OCI-LY1 (cell line): ENCODE measurements at regions not wholly inside any gene's neighbourhood (a gene's known extent, or its start where the extent isn't known, plus 50 kb on each side); places are given as distances from the start of the nearest gene placed in this dataset.

Experiments
- H2AFZ ChIP-seq: fragments of 200-600 bp; sonication (generic), shearing (Covaris generic); 2 replicates; pipeline ENCODE4 v1.6.0; 2014; ENCODE audit warnings: antibody characterized with exemption, mild to moderate bottlenecking, low read length
- H3F3A ChIP-seq: fragments of 200-600 bp; sonication (generic), shearing (Covaris generic); 2 replicates; pipeline ENCODE4 v1.6.0; 2014; ENCODE audit warnings: mild to moderate bottlenecking, antibody characterized with exemption, low read length, moderate library complexity; ENCODE audit not compliant: insufficient read depth
- H3K27ac ChIP-seq: fragments of 200-600 bp; sonication (generic); 2 replicates; pipeline ENCODE4 v1.5.1; 2014; ENCODE audit warnings: low read length, mixed run types, mild to moderate bottlenecking, low read depth; ENCODE audit not compliant: poor library complexity, severe bottlenecking
- H3K27me3 ChIP-seq: fragments of 200-600 bp; sonication (generic); 2 replicates; pipeline ENCODE4 v1.6.0; 2014; ENCODE audit warnings: antibody characterized with exemption, mild to moderate bottlenecking, low read length, moderate library complexity; ENCODE audit not compliant: insufficient read depth
- H3K36me3 ChIP-seq: fragments of 200-600 bp; sonication (generic); 2 replicates; pipeline ENCODE4 v1.6.1; 2014; ENCODE audit warnings: mild to moderate bottlenecking, antibody characterized with exemption, low read length, moderate library complexity, mixed read lengths; ENCODE audit not compliant: insufficient read depth
- H3K4me1 ChIP-seq: fragments of 200-600 bp; sonication (generic); 2 replicates; pipeline ENCODE4 v1.5.1; 2014; ENCODE audit warnings: mild to moderate bottlenecking, low read length, moderate library complexity; ENCODE audit not compliant: insufficient read depth, severe bottlenecking
- H3K4me2 ChIP-seq: fragments of 200-600 bp; sonication (generic), shearing (Covaris generic); 2 replicates; pipeline ENCODE4 v1.6.1; 2014; ENCODE audit warnings: low read length
- H3K4me3 ChIP-seq: fragments of 200-600 bp; sonication (generic); 2 replicates; pipeline ENCODE4 v1.5.1; 2014; ENCODE audit warnings: low read length, low read depth, mild to moderate bottlenecking, mixed read lengths; ENCODE audit not compliant: poor library complexity, severe bottlenecking
- H3K79me2 ChIP-seq: fragments of 200-600 bp; shearing (Covaris generic); 2 replicates; pipeline ENCODE4 v1.6.1; 2016; ENCODE audit warnings: mixed run types, low read length, mixed read lengths; ENCODE audit not compliant: insufficient read depth
- H3K9ac ChIP-seq: fragments of 200-600 bp; sonication (generic), shearing (Covaris generic); 2 replicates; pipeline ENCODE4 v1.6.1; 2014; ENCODE audit warnings: mild to moderate bottlenecking, low read length, mixed read lengths
- H3K9me2 ChIP-seq: fragments of 200-600 bp; sonication (generic), shearing (Covaris generic); 2 replicates; pipeline ENCODE4 v1.6.1; 2014; ENCODE audit warnings: low read depth, mild to moderate bottlenecking, low read length, mixed read lengths
- H3K9me3 ChIP-seq: fragments of 200-600 bp; shearing (Covaris generic); 2 replicates; pipeline ENCODE4 v1.6.1; 2014; ENCODE audit warnings: low read length, mixed read lengths
- H4K20me1 ChIP-seq: fragments of 200-600 bp; sonication (generic), shearing (Covaris generic); 2 replicates; pipeline ENCODE4 v1.6.0; 2016; ENCODE audit warnings: mild to moderate bottlenecking, low read length; ENCODE audit not compliant: insufficient read depth
- EZH2 ChIP-seq: fragments of 200-600 bp; sonication (generic), shearing (Covaris generic); IDR thresholded peaks from 2 replicates; pipeline ENCODE4 v1.8.0; 2017; ENCODE audit warnings: borderline replicate concordance, mixed run types, mild to moderate bottlenecking, antibody characterized with exemption, low read length, moderate library complexity, mixed read lengths
- TF ChIP-seq, protein P1 (sequence below): fragments of 200-600 bp; sonication (generic), shearing (Covaris generic); IDR thresholded peaks from 2 replicates; pipeline ENCODE4 v1.5.1; 2017; ENCODE audit warnings: mild to moderate bottlenecking, antibody characterized with exemption, low read length, moderate library complexity, mixed read lengths

DNA sequence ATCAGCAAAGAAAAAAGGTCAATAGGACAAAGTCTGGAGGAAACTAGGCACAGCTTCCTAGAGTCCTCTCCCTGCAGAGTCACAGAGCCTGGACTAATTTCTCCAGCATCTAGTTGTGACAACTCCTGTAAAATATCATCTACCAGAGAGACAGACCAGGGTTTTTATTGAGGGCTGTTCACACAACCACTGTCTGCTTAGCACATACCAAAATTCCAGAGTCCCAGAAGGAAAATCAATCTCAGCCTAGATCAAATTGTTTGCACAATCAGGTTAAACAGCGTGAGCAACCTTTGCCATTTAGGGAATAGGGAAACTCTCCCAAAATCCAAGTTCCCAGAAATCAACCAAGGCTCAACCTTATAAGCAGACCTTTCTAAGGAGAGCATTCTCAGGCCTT lies 190.3 kb downstream of the SYK start:
- no peak overlapping the region for H3K4me2 ChIP-seq
- H3K9me3 ChIP-seq = no peaks in the 10 kb centered on the region
- no peak overlapping the region for H3K27ac ChIP-seq
- no peaks in the 10 kb centered on the region for H3K36me3 ChIP-seq
- no peaks in the 10 kb centered on the region for H3K27me3 ChIP-seq
- H4K20me1 ChIP-seq = no peaks in the 10 kb centered on the region
- H2AFZ ChIP-seq = no peak overlapping the region
- no peak overlapping the region for H3K9ac ChIP-seq
- no peak for TF ChIP-seq EZH2
- TF ChIP-seq, protein P1, sequence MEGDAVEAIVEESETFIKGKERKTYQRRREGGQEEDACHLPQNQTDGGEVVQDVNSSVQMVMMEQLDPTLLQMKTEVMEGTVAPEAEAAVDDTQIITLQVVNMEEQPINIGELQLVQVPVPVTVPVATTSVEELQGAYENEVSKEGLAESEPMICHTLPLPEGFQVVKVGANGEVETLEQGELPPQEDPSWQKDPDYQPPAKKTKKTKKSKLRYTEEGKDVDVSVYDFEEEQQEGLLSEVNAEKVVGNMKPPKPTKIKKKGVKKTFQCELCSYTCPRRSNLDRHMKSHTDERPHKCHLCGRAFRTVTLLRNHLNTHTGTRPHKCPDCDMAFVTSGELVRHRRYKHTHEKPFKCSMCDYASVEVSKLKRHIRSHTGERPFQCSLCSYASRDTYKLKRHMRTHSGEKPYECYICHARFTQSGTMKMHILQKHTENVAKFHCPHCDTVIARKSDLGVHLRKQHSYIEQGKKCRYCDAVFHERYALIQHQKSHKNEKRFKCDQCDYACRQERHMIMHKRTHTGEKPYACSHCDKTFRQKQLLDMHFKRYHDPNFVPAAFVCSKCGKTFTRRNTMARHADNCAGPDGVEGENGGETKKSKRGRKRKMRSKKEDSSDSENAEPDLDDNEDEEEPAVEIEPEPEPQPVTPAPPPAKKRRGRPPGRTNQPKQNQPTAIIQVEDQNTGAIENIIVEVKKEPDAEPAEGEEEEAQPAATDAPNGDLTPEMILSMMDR = no peak
- H3K4me3 ChIP-seq = no peak overlapping the region
- no peaks in the 10 kb centered on the region for H3K9me2 ChIP-seq
- no peaks in the 10 kb centered on the region for H3K4me1 ChIP-seq
- H3K79me2 ChIP-seq = no peaks in the 10 kb centered on the region
- no peaks in the 10 kb centered on the region for H3F3A ChIP-seq

DNA sequence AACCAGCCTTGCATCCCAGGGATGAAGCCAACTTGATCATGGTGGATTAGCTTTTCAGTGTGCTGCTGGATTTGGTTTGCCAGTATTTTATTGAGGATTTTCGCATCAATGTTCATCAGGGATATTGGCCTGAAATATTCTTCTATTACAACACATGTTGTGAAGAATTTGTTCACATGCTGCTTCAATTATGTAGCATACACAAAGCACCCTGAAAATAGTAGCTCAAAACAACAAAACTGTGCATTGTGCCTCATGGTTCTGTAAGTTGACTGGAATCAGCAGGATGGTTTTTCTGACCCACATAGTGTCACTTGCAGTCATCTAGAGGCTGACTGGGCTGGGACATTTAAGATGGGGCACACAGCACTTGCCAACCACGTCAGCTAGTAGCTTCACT lies 193.9 kb downstream of the SYK start:
- Histone ChIP-seq H3K27ac (no peak overlapping the region), H3K9me3 (no peaks in the 10 kb centered on the region), H3K4me1 (no peaks in the 10 kb centered on the region), H3K9me2 (no peaks in the 10 kb centered on the region), H3K4me3 (no peak overlapping the region), H3K9ac (no peak overlapping the region), H3K79me2 (no peaks in the 10 kb centered on the region), H3F3A (no peaks in the 10 kb centered on the region), H4K20me1 (no peaks in the 10 kb centered on the region), H3K27me3 (no peaks in the 10 kb centered on the region), H2AFZ (no peak overlapping the region), H3K4me2 (no peak overlapping the region), H3K36me3 (no peaks in the 10 kb centered on the region)
- TF ChIP-seq, protein P1 = no peak
- TF ChIP-seq EZH2 = no peak

DNA sequence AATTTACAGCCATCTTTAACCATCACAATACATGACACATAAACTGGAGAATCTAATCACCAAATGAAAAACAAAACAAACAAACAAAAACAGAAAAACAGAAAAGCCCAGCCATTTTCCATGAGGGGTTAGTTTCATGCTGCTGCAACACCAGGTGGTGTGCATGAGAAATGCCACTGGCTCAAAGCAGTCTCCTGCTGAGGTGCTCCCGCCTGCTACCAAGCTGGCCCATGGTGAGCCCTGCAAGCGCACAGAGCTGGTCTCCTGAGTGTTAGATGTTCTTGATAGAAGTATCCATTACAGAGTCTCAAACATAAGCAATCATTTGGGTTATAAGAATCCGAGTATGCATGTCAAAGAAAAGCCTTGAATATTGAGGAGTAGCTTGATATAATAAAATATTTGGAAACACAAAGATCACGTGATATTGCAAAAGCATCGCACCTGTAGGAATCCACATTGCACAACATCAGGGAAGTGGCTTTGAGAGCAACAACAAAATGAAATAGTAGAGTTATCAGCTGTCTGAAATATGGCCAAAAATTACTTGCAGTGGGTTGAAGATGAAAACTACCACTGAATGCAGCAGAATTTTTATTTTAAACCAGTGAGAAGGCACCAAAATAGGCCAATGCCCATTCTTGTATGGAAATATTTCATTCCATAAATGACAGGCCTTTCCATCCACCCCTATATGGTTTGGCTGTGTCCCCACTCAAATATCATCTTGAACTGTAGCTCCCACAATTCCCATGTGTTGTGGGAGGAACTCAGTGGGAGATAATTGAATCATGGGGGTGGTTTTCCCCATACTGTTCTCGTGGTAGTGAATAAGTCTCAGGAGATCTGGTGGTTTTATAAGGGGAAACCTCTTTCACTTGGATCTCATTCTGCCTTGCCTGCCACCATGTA lies 194.8 kb downstream of the SYK start:
- H3K9ac ChIP-seq = no peak overlapping the region
- no peaks in the 10 kb centered on the region for H3K9me3 ChIP-seq
- H3K9me2 ChIP-seq = no peaks in the 10 kb centered on the region
- H3K79me2 ChIP-seq = no peaks in the 10 kb centered on the region
- no peaks in the 10 kb centered on the region for H3K4me1 ChIP-seq
- H3K4me2 ChIP-seq = no peak overlapping the region
- no peak overlapping the region for H3K4me3 ChIP-seq
- H4K20me1 ChIP-seq = no peaks in the 10 kb centered on the region
- no peaks in the 10 kb centered on the region for H3K36me3 ChIP-seq
- TF ChIP-seq EZH2 = no peak
- TF ChIP-seq, protein P1 = no peak
- H3K27me3 ChIP-seq = no peaks in the 10 kb centered on the region
- H3K27ac ChIP-seq = no peak overlapping the region
- H2AFZ ChIP-seq = no peak overlapping the region
- no peaks in the 10 kb centered on the region for H3F3A ChIP-seq
